NK-92 (cell line): ENCODE measurements at regions not wholly inside any gene's neighbourhood (a gene's known extent, or its start where the extent isn't known, plus 50 kb on each side); places are given as distances from the start of the nearest gene placed in this dataset.
"Not testable (repeated sequence)": the region's sequence is repeated elsewhere in the genome, so short reads cannot be mapped to it uniquely, and the experiment has no call there.

Source experiments
- DNase-seq: peaks from one replicate; lab custom pipeline; 2025; ENCODE audit not compliant: unreplicated experiment; lab: John Stamatoyannopoulos, UW

- no peak for DNase-seq
These were observed 55.0 kb upstream of the PPP1R2C start for GRCh38 chrX:42832764-42833549.

- not testable (repeated sequence) for DNase-seq
These were observed 55.6 kb upstream of the PPP1R2C start for GRCh38 chrX:42833550-42833940.

- no peak for DNase-seq
These were observed 59.3 kb upstream of the PPP1R2C start for GRCh38 chrX:42837101-42837726.

- DNase-seq: no peak
These were observed 59.8 kb upstream of the PPP1R2C start for GRCh38 chrX:42837747-42838146.

- DNase-seq: no peak
These were observed 61.7 kb upstream of the PPP1R2C start for GRCh38 chrX:42839632-42840031.

GRCh38 chrX:42846741-42847140, 68.8 kb upstream of the PPP1R2C start:
- no peak for DNase-seq

- no peak for DNase-seq
These were observed 77.3 kb upstream of the PPP1R2C start for GRCh38 chrX:42855259-42855658.

- no peak for DNase-seq
These were observed 79.8 kb upstream of the PPP1R2C start for GRCh38 chrX:42857766-42858165.

- no peak for DNase-seq
These were observed 91.0 kb upstream of the PPP1R2C start for GRCh38 chrX:42869011-42869410.

- no peak for DNase-seq
These were observed 91.9 kb upstream of the PPP1R2C start for GRCh38 chrX:42869659-42870476.

- no peak for DNase-seq
These were observed 108.6 kb upstream of the PPP1R2C start for GRCh38 chrX:42886519-42886918.

GRCh38 chrX:42900947-42901346, 123.0 kb upstream of the PPP1R2C start:
- DNase-seq: no peak

- no peak for DNase-seq
These were observed 124.5 kb upstream of the PPP1R2C start for GRCh38 chrX:42902513-42902912.

GRCh38 chrX:42920752-42921151, 142.8 kb upstream of the PPP1R2C start:
- no peak for DNase-seq

- no peak for DNase-seq
These were observed 152.1 kb upstream of the PPP1R2C start for GRCh38 chrX:42930071-42930470.

- no peak for DNase-seq
These were observed 153.0 kb upstream of the PPP1R2C start for GRCh38 chrX:42930951-42931350.

GRCh38 chrX:42933187-42933586, 155.2 kb upstream of the PPP1R2C start:
- DNase-seq: no peak

- no peak for DNase-seq
These were observed 156.2 kb upstream of the PPP1R2C start for GRCh38 chrX:42934020-42934726.

GRCh38 chrX:42941671-42942070, 163.7 kb upstream of the PPP1R2C start:
- no peak for DNase-seq

- DNase-seq: no peak
These were observed 165.3 kb upstream of the PPP1R2C start for GRCh38 chrX:42943051-42943974.
